CD14-positive monocyte (primary cell): ENCODE measurements at regions not wholly inside any gene's neighbourhood (a gene's known extent, or its start where the extent isn't known, plus 50 kb on each side); places are given as distances from the start of the nearest gene placed in this dataset.
A peak's percentile ranks its signal among the peaks of the same experiment; 100 is the strongest.

Source experiments
- DNase-seq, 3 donors: peaks; one replicate each; pipeline ENCODE4 v3.0.0-alpha.2; 2011 to 2022
- H2AFZ ChIP-seq: 2 replicates; pipeline ENCODE4 v1.6.0; 2012; ENCODE audit warnings: mild to moderate bottlenecking, low read depth, low read length, inconsistent platforms; ENCODE audit not compliant: insufficient read depth, poor library complexity, severe bottlenecking
- H3K27ac ChIP-seq, 2 donors: 1 replicate in 1 of 2; 2 replicates in 1 of 2; pipeline ENCODE4 v1.5.1; 2012 to 2013; ENCODE audit warnings: low read length in 2 of 2, control low read depth in 1 of 2, inconsistent platforms in 1 of 2, low read depth in 1 of 2, mild to moderate bottlenecking in 1 of 2
- H3K27me3 ChIP-seq, 2 donors: one replicate each; pipeline versions ENCODE4 v1.6.0 to v1.6.1; 2011 to 2013; ENCODE audit warnings: low read length in 2 of 2; ENCODE audit not compliant: control insufficient read depth in 2 of 2, insufficient read depth in 2 of 2
- H3K36me3 ChIP-seq, 2 donors: replicated peaks in 1 of 2; 1 replicate in 1 of 2; 2 replicates in 1 of 2; pipeline versions ENCODE4 v1.5.1 to v1.6.1; 2012 to 2013; ENCODE audit warnings: low read length in 2 of 2, control low read depth in 1 of 2, inconsistent platforms in 1 of 2, mild to moderate bottlenecking in 1 of 2; ENCODE audit not compliant: insufficient read depth in 2 of 2, control insufficient read depth in 1 of 2
- H3K4me1 ChIP-seq, 2 donors: 1 replicate in 1 of 2; 2 replicates in 1 of 2; pipeline versions ENCODE4 v1.5.1 to v1.6.1; 2012 to 2013; ENCODE audit warnings: low read length in 2 of 2, control low read depth in 1 of 2, inconsistent platforms in 1 of 2, mild to moderate bottlenecking in 1 of 2, moderate library complexity in 1 of 2; ENCODE audit not compliant: insufficient read depth in 2 of 2, control insufficient read depth in 1 of 2
- H3K4me2 ChIP-seq: replicated peaks from 2 replicates; pipeline ENCODE3; 2012; ENCODE audit warnings: low read length, moderate library complexity, mild to moderate bottlenecking; ENCODE audit not compliant: poor library complexity, severe bottlenecking; ENCODE audit errors: extremely low read depth
- H3K4me3 ChIP-seq, 3 experiments: fragments of 200-600 bp in 1 of 3; sonication (generic) in 1 of 3; replicated peaks in 1 of 3; 1 replicate in 2 of 3; 2 replicates in 1 of 3; pipeline ENCODE4 v1.5.1; 2011 to 2013; ENCODE audit warnings: low read length in 3 of 3, mild to moderate bottlenecking in 3 of 3, control low read depth in 2 of 3, low read depth in 2 of 3, inconsistent platforms in 1 of 3, moderate library complexity in 1 of 3
- H3K79me2 ChIP-seq: 2 replicates; pipeline ENCODE4 v1.6.0; 2012; ENCODE audit warnings: mild to moderate bottlenecking, control low read depth, inconsistent platforms, low read length, moderate library complexity; ENCODE audit not compliant: insufficient read depth
- H3K9ac ChIP-seq: 2 replicates; pipeline ENCODE4 v1.6.0; 2017; ENCODE audit warnings: low read length, mild to moderate bottlenecking; ENCODE audit not compliant: insufficient read depth, poor library complexity, severe bottlenecking
- H3K9me3 ChIP-seq, 2 donors: replicated peaks in 1 of 2; 1 replicate in 1 of 2; 2 replicates in 1 of 2; pipeline versions ENCODE4 v1.5.1 to v1.6.1; 2012 to 2013; ENCODE audit warnings: low read length in 2 of 2, control low read depth in 1 of 2; ENCODE audit not compliant: control insufficient read depth in 1 of 2, insufficient read depth in 1 of 2
- H4K20me1 ChIP-seq: 2 replicates; pipeline ENCODE4 v1.6.0; 2012; ENCODE audit warnings: mild to moderate bottlenecking, low read length, control low read depth, moderate library complexity; ENCODE audit not compliant: insufficient read depth
- H3K27ac Mint-ChIP-seq, 7 donors: one replicate each; pipeline ENCODE4 v1.8.0; 2020; ENCODE audit warnings: mild to moderate bottlenecking in 7 of 7, mixed read lengths in 7 of 7, moderate library complexity in 6 of 7, inconsistent platforms in 2 of 7
- H3K27me3 Mint-ChIP-seq, 3 donors: one replicate each; pipeline ENCODE4 v1.8.0; 2021 to 2022; ENCODE audit warnings: low read depth in 3 of 3, mild to moderate bottlenecking in 3 of 3, mixed read lengths in 3 of 3, moderate library complexity in 3 of 3, inconsistent platforms in 1 of 3
- H3K36me3 Mint-ChIP-seq, 2 donors: one replicate each; pipeline ENCODE4 v1.8.0; 2020; ENCODE audit warnings: mixed read lengths in 2 of 2, inconsistent platforms in 1 of 2, mild to moderate bottlenecking in 1 of 2
- H3K4me1 Mint-ChIP-seq: one replicate; pipeline ENCODE4 v1.8.0; 2020; ENCODE audit warnings: mild to moderate bottlenecking, mixed read lengths
- H3K4me3 Mint-ChIP-seq, 2 donors: one replicate each; pipeline ENCODE4 v1.8.0; 2020; ENCODE audit warnings: mild to moderate bottlenecking in 2 of 2, mixed read lengths in 2 of 2, moderate library complexity in 1 of 2
- H3K9me3 Mint-ChIP-seq, 7 donors: one replicate each; pipeline ENCODE4 v1.8.0; 2020 to 2022; ENCODE audit warnings: mixed read lengths in 7 of 7, mild to moderate bottlenecking in 6 of 7, moderate library complexity in 6 of 7, inconsistent platforms in 2 of 7
- CTCF ChIP-seq: fragments of 200-600 bp; IDR thresholded peaks from one replicate; pipeline ENCODE4 v1.8.0; 2022; ENCODE audit warnings: antibody characterized with exemption, mild to moderate bottlenecking
- WGBS: methylation state at CpG from one replicate; pipeline ENCODE4 v1.1.5; 2013; ENCODE audit warnings: missing lambda C conversion rate; ENCODE audit not compliant: insufficient coverage; 5-methylcytosine and 5-hydroxymethylcytosine counted together
- intact Hi-C, 2 donors: fragments of 100-400 bp; cut with micrococcal nuclease; formaldehyde crosslinking; loops; one replicate each; pipeline versions ENCODE4 v1.15.0 to v1.15.1; 2023

GRCh38 chr15:91790836-91791235, 62.7 kb upstream of the SLCO3A1 start:
- H3K27ac ChIP-seq = no peak overlapping the region
- H3K9ac ChIP-seq = no peak overlapping the region
- H4K20me1 ChIP-seq = no peaks in the 10 kb centered on the region
- H2AFZ ChIP-seq = no peak overlapping the region
- intact Hi-C loops = no loop called here
- Mint-ChIP-seq H3K9me3 (peaks cover 0 to 4% (median 0%) of the 10 kb centered on the region in 7 donors), H3K27ac (peak overlapping the region in 1 of 7 donors; percentile 6), H3K4me1 (no peaks in the 10 kb centered on the region), H3K36me3 (no peaks in the 10 kb centered on the region), H3K4me3 (peak overlapping the region in 1 of 2 donors; percentile 17), H3K27me3 (peaks cover 0 to 4% (median 0%) of the 10 kb centered on the region in 3 donors)
- no peak for TF ChIP-seq CTCF
- 85% methylated on average over 2 of the region's 3 CpGs for WGBS
- H3K4me1 ChIP-seq = no peaks in the 10 kb centered on the region
- no peaks in the 10 kb centered on the region for H3K36me3 ChIP-seq
- no peak for DNase-seq
- no peaks in the 10 kb centered on the region for H3K27me3 ChIP-seq
- H3K9me3 ChIP-seq = no peaks in the 10 kb centered on the region
- H3K4me2 ChIP-seq = no peak overlapping the region
- H3K4me3 ChIP-seq = no peak overlapping the region
- no peaks in the 10 kb centered on the region for H3K79me2 ChIP-seq

GRCh38 chr15:91793771-91794170, 59.7 kb upstream of the SLCO3A1 start:
- no peaks in the 10 kb centered on the region for H3K36me3 Mint-ChIP-seq
- no peaks in the 10 kb centered on the region for H3K4me1 Mint-ChIP-seq
- peaks cover 0 to 3% (median 2%) of the 10 kb centered on the region in 3 donors for H3K27me3 Mint-ChIP-seq
- no peak for TF ChIP-seq CTCF
- H3K4me3 Mint-ChIP-seq = no peak overlapping the region
- H3K27ac Mint-ChIP-seq = no peak overlapping the region
- WGBS = 86% methylated on average over 3 of the region's 6 CpGs
- Histone ChIP-seq H3K4me1 (no peaks in the 10 kb centered on the region), H3K27ac (no peak overlapping the region), H2AFZ (no peak overlapping the region), H4K20me1 (no peaks in the 10 kb centered on the region), H3K79me2 (no peaks in the 10 kb centered on the region), H3K4me2 (no peak overlapping the region), H3K4me3 (no peak overlapping the region), H3K9ac (no peak overlapping the region), H3K36me3 (no peaks in the 10 kb centered on the region), H3K9me3 (no peaks in the 10 kb centered on the region), H3K27me3 (no peaks in the 10 kb centered on the region)
- H3K9me3 Mint-ChIP-seq = peaks cover 0 to 3% (median 0%) of the 10 kb centered on the region in 7 donors
- intact Hi-C loops = no loop called here
- no peak for DNase-seq
